Liver (tissue), 8 donors: ENCODE measurements at regions not wholly inside any gene's neighbourhood (a gene's known extent, or its start where the extent isn't known, plus 50 kb on each side); places are given as distances from the start of the nearest gene placed in this dataset.

Experiments
- DNase-seq: peaks from one replicate; pipeline ENCODE4 v3.0.0-alpha.2; 2017; ENCODE audit warnings: low spot score
- H3K27ac ChIP-seq, 2 donors: one replicate each; pipeline ENCODE4 v1.7.0; 2013; ENCODE audit warnings: inconsistent platforms in 2 of 2, low read length in 2 of 2, control low read depth in 1 of 2, low read depth in 1 of 2, mild to moderate bottlenecking in 1 of 2
- H3K27me3 ChIP-seq, 4 donors: one replicate each; pipeline versions ENCODE4 v1.6.1 to v1.7.0; 2013; ENCODE audit warnings: low read length in 3 of 4, inconsistent platforms in 1 of 4, mild to moderate bottlenecking in 1 of 4, moderate library complexity in 1 of 4; ENCODE audit not compliant: control insufficient read depth in 4 of 4, insufficient read depth in 4 of 4
- H3K36me3 ChIP-seq, 4 donors: one replicate each; pipeline versions ENCODE4 v1.6.1 to v1.7.0; 2013; ENCODE audit warnings: low read length in 3 of 4, mild to moderate bottlenecking in 3 of 4, low read depth in 1 of 4, moderate library complexity in 1 of 4; ENCODE audit not compliant: control insufficient read depth in 4 of 4, insufficient read depth in 3 of 4
- H3K4me1 ChIP-seq, 4 donors: one replicate each; pipeline versions ENCODE4 v1.6.1 to v1.7.0; 2013; ENCODE audit warnings: low read length in 3 of 4, mild to moderate bottlenecking in 3 of 4, moderate library complexity in 1 of 4; ENCODE audit not compliant: control insufficient read depth in 4 of 4, insufficient read depth in 4 of 4
- H3K4me3 ChIP-seq, 3 donors: one replicate each; pipeline versions ENCODE4 v1.6.1 to v1.7.0; 2013; ENCODE audit warnings: low read length in 3 of 3, control low read depth in 1 of 3, low read depth in 1 of 3, mild to moderate bottlenecking in 1 of 3
- H3K9ac ChIP-seq, 2 donors: one replicate each; pipeline ENCODE4 v1.7.0; 2013; ENCODE audit warnings: low read length in 2 of 2, mild to moderate bottlenecking in 2 of 2, moderate library complexity in 2 of 2, control low read depth in 1 of 2, low read depth in 1 of 2
- H3K9me3 ChIP-seq, 4 donors: one replicate each; pipeline versions ENCODE4 v1.6.1 to v1.7.0; 2013; ENCODE audit warnings: low read length in 3 of 4; ENCODE audit not compliant: control insufficient read depth in 4 of 4
- ATF3 ChIP-seq: IDR thresholded peaks from 2 replicates; pipeline ENCODE4 v1.6.1; 2016; ENCODE audit warnings: antibody characterized with exemption
- CTCF ChIP-seq: fragments of 150-350 bp; IDR thresholded peaks from 2 replicates; pipeline ENCODE4 v1.5.1; 2017; ENCODE audit warnings: improper control_type of control experiment, low read depth, low read length; ENCODE audit not compliant: missing input control
- FOXA1 ChIP-seq: IDR thresholded peaks from 2 replicates; pipeline ENCODE4 v1.6.1; 2016; ENCODE audit warnings: antibody characterized with exemption
- FOXA2 ChIP-seq: IDR thresholded peaks from 2 replicates; pipeline ENCODE4 v1.6.1; 2016; ENCODE audit warnings: antibody characterized with exemption
- GABPA ChIP-seq, 2 donors: IDR thresholded peaks in 1 of 2; conservative IDR thresholded peaks in 1 of 2; 2 replicates each; pipeline ENCODE4 v1.6.1; 2016; ENCODE audit warnings: antibody characterized with exemption in 2 of 2, mild to moderate bottlenecking in 1 of 2, moderate library complexity in 1 of 2
- JUND ChIP-seq, 2 donors: IDR thresholded peaks; 2 replicates each; pipeline ENCODE4 v1.6.1; 2016; ENCODE audit warnings: antibody characterized with exemption in 2 of 2
- NR2F2 ChIP-seq: IDR thresholded peaks from 2 replicates; pipeline ENCODE4 v1.6.1; 2016; ENCODE audit warnings: antibody characterized with exemption
- RAD21 ChIP-seq, 2 donors: IDR thresholded peaks; 2 replicates each; pipeline ENCODE4 v1.6.1; 2016; ENCODE audit warnings: antibody characterized with exemption in 2 of 2, mild to moderate bottlenecking in 2 of 2
- RXRA ChIP-seq, 2 donors: IDR thresholded peaks; 2 replicates each; pipeline ENCODE4 v1.6.1; 2017 to 2018; ENCODE audit warnings: antibody characterized with exemption in 2 of 2, mild to moderate bottlenecking in 1 of 2
- SP1 ChIP-seq: IDR thresholded peaks from 2 replicates; pipeline ENCODE4 v1.6.1; 2018; ENCODE audit warnings: antibody characterized with exemption, mild to moderate bottlenecking
- TAF1 ChIP-seq: conservative IDR thresholded peaks from 2 replicates; pipeline ENCODE4 v1.6.1; 2016; ENCODE audit warnings: antibody characterized with exemption, mild to moderate bottlenecking
- YY1 ChIP-seq: IDR thresholded peaks from 2 replicates; pipeline ENCODE4 v1.6.1; 2016; ENCODE audit warnings: antibody characterized with exemption, mild to moderate bottlenecking
- WGBS: extraction: QIAGEN DNeasy Blood & Tissue Kit; methylation state at CpG from one replicate; pipeline ENCODE4 v1.1.7; 2013; 5-methylcytosine and 5-hydroxymethylcytosine counted together
- TF ChIP-seq, protein P1 (sequence below): IDR thresholded peaks from 2 replicates; pipeline ENCODE4 v1.6.1; 2016; ENCODE audit warnings: antibody characterized with exemption, mild to moderate bottlenecking
- donor health status: healthy.
- donor health status: healthy.
- donor health status: healthy.
- donor health status: healthy.
- donor health status: healthy.

- Histone ChIP-seq H3K9ac (no peak overlapping the region), H3K36me3 (no peaks in the 10 kb centered on the region), H3K4me1 (peaks cover 0 to 2% (median 0%) of the 10 kb centered on the region in 4 donors), H3K9me3 (no peaks in the 10 kb centered on the region), H3K27ac (no peak overlapping the region), H3K27me3 (no peaks in the 10 kb centered on the region), H3K4me3 (no peak overlapping the region)
- no peak for DNase-seq
- 77% methylated on average over 5 of the region's 5 CpGs for WGBS
- TF ChIP-seq RAD21 (IDR thresholded peaks at IDR 0.05): no peak
Measured at GRCh38 chr6:165055231-165055630, 254.2 kb downstream of the C6orf118 start.

- 75% methylated on average over 10 of the region's 10 CpGs for WGBS
- H3K4me3 ChIP-seq: no peak overlapping the region
- H3K27me3 ChIP-seq: no peaks in the 10 kb centered on the region
- H3K9me3 ChIP-seq: no peaks in the 10 kb centered on the region
- H3K36me3 ChIP-seq: no peaks in the 10 kb centered on the region
- peaks cover 0 to 10% (median 4%) of the 10 kb centered on the region in 4 donors for H3K4me1 ChIP-seq
- H3K27ac ChIP-seq: no peak overlapping the region
- no peak overlapping the region for H3K9ac ChIP-seq
- no peak for DNase-seq
- TF ChIP-seq TAF1: no peak
- no peak for TF ChIP-seq ATF3
- TF ChIP-seq JUND (IDR thresholded peaks at IDR 0.05): no peak
- no peak for TF ChIP-seq RAD21 (IDR thresholded peaks at IDR 0.05)
- TF ChIP-seq SP1: no peak
- TF ChIP-seq GABPA (IDR thresholded peaks at IDR 0.05 in 1 of 2, conservative IDR thresholded peaks at IDR 0.05 in 1 of 2): no peak
- no peak for TF ChIP-seq NR2F2
- no peak for TF ChIP-seq YY1
- TF ChIP-seq FOXA2: no peak
- no peak for TF ChIP-seq FOXA1
- TF ChIP-seq, protein P1, sequence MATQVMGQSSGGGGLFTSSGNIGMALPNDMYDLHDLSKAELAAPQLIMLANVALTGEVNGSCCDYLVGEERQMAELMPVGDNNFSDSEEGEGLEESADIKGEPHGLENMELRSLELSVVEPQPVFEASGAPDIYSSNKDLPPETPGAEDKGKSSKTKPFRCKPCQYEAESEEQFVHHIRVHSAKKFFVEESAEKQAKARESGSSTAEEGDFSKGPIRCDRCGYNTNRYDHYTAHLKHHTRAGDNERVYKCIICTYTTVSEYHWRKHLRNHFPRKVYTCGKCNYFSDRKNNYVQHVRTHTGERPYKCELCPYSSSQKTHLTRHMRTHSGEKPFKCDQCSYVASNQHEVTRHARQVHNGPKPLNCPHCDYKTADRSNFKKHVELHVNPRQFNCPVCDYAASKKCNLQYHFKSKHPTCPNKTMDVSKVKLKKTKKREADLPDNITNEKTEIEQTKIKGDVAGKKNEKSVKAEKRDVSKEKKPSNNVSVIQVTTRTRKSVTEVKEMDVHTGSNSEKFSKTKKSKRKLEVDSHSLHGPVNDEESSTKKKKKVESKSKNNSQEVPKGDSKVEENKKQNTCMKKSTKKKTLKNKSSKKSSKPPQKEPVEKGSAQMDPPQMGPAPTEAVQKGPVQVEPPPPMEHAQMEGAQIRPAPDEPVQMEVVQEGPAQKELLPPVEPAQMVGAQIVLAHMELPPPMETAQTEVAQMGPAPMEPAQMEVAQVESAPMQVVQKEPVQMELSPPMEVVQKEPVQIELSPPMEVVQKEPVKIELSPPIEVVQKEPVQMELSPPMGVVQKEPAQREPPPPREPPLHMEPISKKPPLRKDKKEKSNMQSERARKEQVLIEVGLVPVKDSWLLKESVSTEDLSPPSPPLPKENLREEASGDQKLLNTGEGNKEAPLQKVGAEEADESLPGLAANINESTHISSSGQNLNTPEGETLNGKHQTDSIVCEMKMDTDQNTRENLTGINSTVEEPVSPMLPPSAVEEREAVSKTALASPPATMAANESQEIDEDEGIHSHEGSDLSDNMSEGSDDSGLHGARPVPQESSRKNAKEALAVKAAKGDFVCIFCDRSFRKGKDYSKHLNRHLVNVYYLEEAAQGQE: no peak
- no peak for TF ChIP-seq CTCF
- TF ChIP-seq RXRA (IDR thresholded peaks at IDR 0.05): no peak
Measured at GRCh38 chr6:165052561-165053480, 256.6 kb downstream of the C6orf118 start.
